Breast epithelium (tissue), 3 donors: ENCODE measurements at regions not wholly inside any gene's neighbourhood (a gene's known extent, or its start where the extent isn't known, plus 50 kb on each side); places are given as distances from the start of the nearest gene placed in this dataset.

Experiments used
- CTCF ChIP-seq, 3 donors: fragments of 450-650 bp; IDR thresholded peaks; one replicate each; pipeline ENCODE4 v1.5.1; 2016 to 2017; ENCODE audit warnings: antibody characterized with exemption in 3 of 3, mild to moderate bottlenecking in 3 of 3, moderate library complexity in 3 of 3
- POLR2A ChIP-seq: fragments of 450-650 bp; IDR thresholded peaks from one replicate; pipeline ENCODE4 v1.6.1; 2016; ENCODE audit warnings: antibody characterized with exemption, mild to moderate bottlenecking, moderate library complexity

DNA sequence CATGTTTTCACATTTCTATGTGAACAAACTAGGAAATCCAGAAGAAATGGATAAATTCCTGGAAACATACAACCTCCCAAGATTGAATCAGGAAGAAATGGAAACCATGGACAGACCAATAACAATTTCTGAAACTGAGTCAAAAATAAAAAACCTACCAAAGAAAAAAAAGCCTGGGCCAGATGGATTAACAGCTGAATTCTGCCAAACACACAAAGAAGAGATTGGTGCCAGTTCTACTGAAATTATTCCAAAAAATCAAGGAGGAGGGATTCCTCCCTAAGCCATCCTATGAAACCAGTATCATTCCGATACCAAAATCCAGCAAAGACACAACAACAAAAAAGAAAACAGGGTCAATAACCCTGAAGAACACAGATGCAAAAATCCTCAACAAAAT is 166.9 kb upstream of the FBXL7 start:
- TF ChIP-seq CTCF (IDR thresholded peaks at IDR 0.05) (no peak), POLR2A (no peak)
